ENCODE measurements at regions not wholly inside any gene's neighbourhood (a gene's known extent, or its start where the extent isn't known, plus 50 kb on each side); places are given as distances from the start of the nearest gene placed in this dataset.
"Not testable (repeated sequence)": the region's sequence is repeated elsewhere in the genome, so short reads cannot be mapped to it uniquely, and the experiment has no call there.

GRCh38 chr16:29268348-29268747, 138.2 kb downstream of the NPIPB11 start:
- not testable (repeated sequence) for TF ChIP-seq CTCF, POLR2A (IDR thresholded peaks at IDR 0.05)

All from body of pancreas (tissue), 4 donors.